AG04449 (cell line): ENCODE measurements at regions not wholly inside any gene's neighbourhood (a gene's known extent, or its start where the extent isn't known, plus 50 kb on each side); places are given as distances from the start of the nearest gene placed in this dataset.

ENCODE experiments used
- CTCF ChIA-PET: fragments of 350-600 bp; formaldehyde crosslinking; extraction: SDS; loops from one replicate; lab custom pipeline; 2021; ENCODE audit warnings: antibody characterized with exemption; lab: Yijun Ruan, JAX
- POLR2A ChIA-PET: fragments of 400-600, 350-600 bp; formaldehyde crosslinking; extraction: SDS; loops from one replicate; lab custom pipeline; 2020; ENCODE audit warnings: antibody characterized with exemption, inconsistent platforms; lab: Yijun Ruan, JAX
- DNase-seq: peaks from one replicate; pipeline ENCODE4 v3.0.0-alpha.2; 2010; ENCODE audit warnings: low read depth, low spot score
- H3K4me3 ChIP-seq: 2 replicates; pipeline ENCODE4 v1.5.1; 2011; ENCODE audit warnings: low read depth, mild to moderate bottlenecking, control low read depth, low read length
- TF ChIP-seq, protein P1 (sequence below): IDR thresholded peaks from one replicate; pipeline ENCODE4 v1.5.1; 2011; ENCODE audit warnings: mild to moderate bottlenecking, moderate library complexity, low read length, control low read depth, inconsistent platforms; ENCODE audit not compliant: insufficient read depth; ENCODE audit errors: missing control alignments

GRCh38 chr1:22231995-22232690 lies 89.2 kb upstream of the WNT4 start:
- POLR2A ChIA-PET = no interaction called here
- H3K4me3 ChIP-seq = no peak overlapping the region
- CTCF ChIA-PET = no interaction called here
- TF ChIP-seq, protein P1, sequence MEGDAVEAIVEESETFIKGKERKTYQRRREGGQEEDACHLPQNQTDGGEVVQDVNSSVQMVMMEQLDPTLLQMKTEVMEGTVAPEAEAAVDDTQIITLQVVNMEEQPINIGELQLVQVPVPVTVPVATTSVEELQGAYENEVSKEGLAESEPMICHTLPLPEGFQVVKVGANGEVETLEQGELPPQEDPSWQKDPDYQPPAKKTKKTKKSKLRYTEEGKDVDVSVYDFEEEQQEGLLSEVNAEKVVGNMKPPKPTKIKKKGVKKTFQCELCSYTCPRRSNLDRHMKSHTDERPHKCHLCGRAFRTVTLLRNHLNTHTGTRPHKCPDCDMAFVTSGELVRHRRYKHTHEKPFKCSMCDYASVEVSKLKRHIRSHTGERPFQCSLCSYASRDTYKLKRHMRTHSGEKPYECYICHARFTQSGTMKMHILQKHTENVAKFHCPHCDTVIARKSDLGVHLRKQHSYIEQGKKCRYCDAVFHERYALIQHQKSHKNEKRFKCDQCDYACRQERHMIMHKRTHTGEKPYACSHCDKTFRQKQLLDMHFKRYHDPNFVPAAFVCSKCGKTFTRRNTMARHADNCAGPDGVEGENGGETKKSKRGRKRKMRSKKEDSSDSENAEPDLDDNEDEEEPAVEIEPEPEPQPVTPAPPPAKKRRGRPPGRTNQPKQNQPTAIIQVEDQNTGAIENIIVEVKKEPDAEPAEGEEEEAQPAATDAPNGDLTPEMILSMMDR = no peak
- DNase-seq = no peak

- DNase-seq = no peak
- ChIA-PET CTCF (no interaction called here), POLR2A (no interaction called here)
- TF ChIP-seq, protein P1 = no peak
- H3K4me3 ChIP-seq = no peak overlapping the region
These were observed 90.3 kb upstream of the WNT4 start for GRCh38 chr1:22233222-22233621.

- H3K4me3 ChIP-seq = no peak overlapping the region
- POLR2A ChIA-PET = no interaction called here
- no peak for DNase-seq
- CTCF ChIA-PET = interaction anchor here (1.3 kb wide), 1 partner anchor 15 kb away, joined by 3 read pairs; no protein-coding TSS in a partner anchor
- TF ChIP-seq, protein P1 = no peak
These were observed 91.7 kb upstream of the WNT4 start for GRCh38 chr1:22234476-22235030.

GRCh38 chr1:22236166-22236565 lies 93.3 kb upstream of the WNT4 start:
- POLR2A ChIA-PET = no interaction called here
- CTCF ChIA-PET = no interaction called here
- no peak overlapping the region for H3K4me3 ChIP-seq
- TF ChIP-seq, protein P1 = no peak
- DNase-seq = no peak

GRCh38 chr1:22236900-22237299 lies 94.0 kb upstream of the WNT4 start:
- ChIA-PET CTCF (no interaction called here), POLR2A (no interaction called here)
- H3K4me3 ChIP-seq = no peak overlapping the region
- no peak for DNase-seq
- TF ChIP-seq, protein P1 = no peak

GRCh38 chr1:22237433-22238093 lies 94.7 kb upstream of the WNT4 start:
- ChIA-PET POLR2A (no interaction called here), CTCF (no interaction called here)
- DNase-seq = no peak
- H3K4me3 ChIP-seq = no peak overlapping the region
- TF ChIP-seq, protein P1 = no peak
